HG02885 (cell line): ENCODE measurements at regions not wholly inside any gene's neighbourhood (a gene's known extent, or its start where the extent isn't known, plus 50 kb on each side); places are given as distances from the start of the nearest gene placed in this dataset.

Experiments
- ATAC-seq: cut with Tn5 transposase; IDR thresholded peaks from one replicate; pipeline ENCODE4 v1.9.1; 2021; ENCODE audit warnings: mild to moderate bottlenecking; ENCODE audit not compliant: unreplicated experiment, poor library complexity

- ATAC-seq, result no peak
These were observed 117.2 kb downstream of the CYLD start for GRCh38 chr16:50858877-50859627.

GRCh38 chr16:50858376-50858775, 116.5 kb downstream of the CYLD start:
- no peak for ATAC-seq

GRCh38 chr16:50857881-50858280, 116.0 kb downstream of the CYLD start:
- no peak for ATAC-seq

DNA sequence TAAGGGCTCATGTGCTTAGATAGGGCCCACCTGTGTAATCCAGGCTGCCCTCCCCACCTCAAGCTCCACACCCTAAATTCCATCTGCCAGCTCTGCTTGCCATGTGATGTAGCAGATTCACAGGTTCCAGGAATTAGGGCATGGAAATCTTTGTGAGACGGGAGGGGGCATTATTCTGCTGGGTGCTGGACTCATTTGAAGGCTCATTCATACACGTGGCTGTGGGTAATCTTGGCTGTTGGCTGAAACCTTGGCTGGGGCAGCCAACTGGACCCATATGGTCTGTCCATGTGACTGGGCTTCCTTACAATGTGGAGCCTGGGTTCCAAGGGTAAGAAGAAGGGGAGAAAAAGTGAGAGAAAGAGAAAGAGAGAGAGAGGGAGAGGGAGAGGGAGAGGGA, 115.1 kb downstream of the CYLD start:
- no peak for ATAC-seq

DNA sequence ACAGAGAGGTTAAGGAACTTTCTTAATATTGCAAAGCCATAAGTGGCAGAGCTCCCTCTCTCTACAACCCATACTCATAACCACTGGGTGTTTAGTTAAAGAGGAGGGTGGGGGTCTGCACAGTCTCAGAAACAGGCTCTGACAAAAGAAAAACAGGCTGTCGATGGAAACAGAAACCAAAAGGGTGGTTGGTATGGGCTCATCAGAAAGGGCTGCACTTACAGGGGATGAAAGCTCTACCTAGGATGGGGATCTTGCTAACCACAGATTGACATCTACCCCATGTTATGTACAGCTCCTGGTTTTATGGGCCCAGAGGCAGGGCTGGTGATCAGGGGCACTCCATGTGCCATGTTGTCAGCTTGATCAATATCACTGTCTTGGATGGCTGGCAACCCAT, 111.4 kb downstream of the CYLD start:
- no peak for ATAC-seq
